ENCODE measurements at regions not wholly inside any gene's neighbourhood (a gene's known extent, or its start where the extent isn't known, plus 50 kb on each side); places are given as distances from the start of the nearest gene placed in this dataset.

DNA sequence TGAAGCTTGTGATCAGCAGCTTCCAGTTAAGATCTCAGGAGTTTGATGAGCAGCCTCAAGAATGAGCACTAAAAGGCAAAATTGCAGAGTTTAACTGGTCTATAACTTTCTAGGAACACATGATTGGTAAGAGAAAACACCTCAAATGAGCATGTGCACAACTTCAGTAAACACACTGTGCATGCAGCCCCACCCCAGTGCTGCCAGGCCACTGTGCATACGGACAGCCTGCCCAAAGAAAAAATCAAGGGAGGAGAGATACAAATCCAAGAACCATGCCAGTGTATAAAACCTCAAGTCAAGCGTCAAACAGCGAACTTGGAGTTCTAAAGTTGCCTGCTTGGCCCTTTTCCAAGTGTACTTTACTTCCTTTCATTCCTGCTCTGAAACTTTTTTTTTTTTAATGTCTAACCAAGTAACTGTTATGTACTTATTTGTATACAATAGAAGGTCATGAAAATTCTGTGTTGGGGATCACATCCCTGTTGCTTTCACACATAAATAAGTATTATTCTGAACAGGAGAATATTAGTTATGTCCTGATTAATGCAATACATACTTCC is 125.6 kb upstream of the TSLP start:
- Histone ChIP-seq H2AFZ (ENCODE audit: low read length) (no peak overlapping the region), H2AK5ac (ENCODE audit: low read depth, low read length) (no peak overlapping the region), H3K27ac (ENCODE audit: low read depth, low read length) (no peak overlapping the region), H4K5ac (ENCODE audit: insufficient read length, low read depth, low read length) (no peak overlapping the region), H3K56ac (replicated peaks; ENCODE audit: insufficient read length, low read depth, low read length) (no peak overlapping the region), H2BK12ac (ENCODE audit: low read depth, low read length) (no peak overlapping the region), H2BK120ac (replicated peaks; ENCODE audit: low read depth, low read length) (no peak overlapping the region), H4K20me1 (replicated peaks in 1 of 2; ENCODE audit: control insufficient read depth in 1 of 2, insufficient read depth in 2 of 2, low read length in 2 of 2) (no peaks in the 10 kb centered on the region), H2BK5ac (ENCODE audit: low read depth, low read length) (no peak overlapping the region), H4K8ac (ENCODE audit: extremely low read depth, insufficient read depth, low read length) (no peak overlapping the region), H3K36me3 (ENCODE audit: control insufficient read depth in 2 of 4, insufficient read depth in 4 of 4, low read length in 3 of 4) (no peaks in the 10 kb centered on the region), H3K4ac (replicated peaks; ENCODE audit: insufficient read length, low read depth, low read length) (no peak overlapping the region), H3K4me3 (ENCODE audit: extremely low read depth in 1 of 4, insufficient read depth in 2 of 4, low read depth in 3 of 4, low read length in 4 of 4) (no peak overlapping the region), H4K91ac (replicated peaks; ENCODE audit: insufficient read length, low read length) (no peak overlapping the region), H3K79me1 (ENCODE audit: low read depth, low read length) (no peaks in the 10 kb centered on the region), H2BK20ac (ENCODE audit: low read length) (no peak overlapping the region), H3K9ac (replicated peaks in 1 of 4; ENCODE audit: extremely low read depth in 1 of 4, low read depth in 3 of 4, low read length in 3 of 4) (no peak overlapping the region), H3K14ac (ENCODE audit: insufficient read length) (no peak overlapping the region), H2BK15ac (ENCODE audit: low read length) (no peak overlapping the region), H3K4me1 (replicated peaks in 1 of 4; ENCODE audit: control insufficient read depth in 3 of 4, insufficient read depth in 4 of 4, low read length in 3 of 4) (no peaks in the 10 kb centered on the region), H3K23ac (ENCODE audit: insufficient read length) (no peak overlapping the region), H3K27me3 (replicated peaks in 1 of 4; ENCODE audit: control insufficient read depth in 3 of 4, extremely low read depth in 1 of 4, insufficient read depth in 3 of 4, low read length in 3 of 4) (no peaks in the 10 kb centered on the region), H3K18ac (ENCODE audit: extremely low read depth, low read length) (no peak overlapping the region), H3K4me2 (ENCODE audit: insufficient read depth in 1 of 2, low read depth in 2 of 2, low read length in 2 of 2) (no peak overlapping the region), H3K23me2 (ENCODE audit: low read depth, low read length) (no peaks in the 10 kb centered on the region), H3K79me2 (ENCODE audit: control insufficient read depth in 1 of 2, insufficient read depth in 2 of 2, low read length in 2 of 2) (no peaks in the 10 kb centered on the region), H3K9me3 (ENCODE audit: insufficient read depth in 2 of 2, low read depth in 1 of 2, low read length in 1 of 2) (no peaks in the 10 kb centered on the region)
- POLR2A ChIA-PET (ENCODE audit: partially characterized antibody) = no interaction called here
- no peak for FAIRE-seq
- DNase-seq (ENCODE audit: low read depth in 1 of 2, low spot score in 2 of 2) = no peak
- CTCF ChIA-PET (ENCODE audit: partially characterized antibody) = interaction anchor here (0.6 kb wide), 1 partner anchor 204 kb away, joined by 5 read pairs; no protein-coding TSS in a partner anchor
- 88% methylated on average over 3 of the region's 3 CpGs; no CpG with 5 or more reads in 1 of the 2 experiments for WGBS, 2 experiments (ENCODE audit: extremely low coverage in 1 of 2, insufficient coverage in 1 of 2, insufficient read length in 1 of 2, insufficient replicate concordance in 2 of 2, low coverage in 1 of 2, low lambda C conversion rate in 2 of 2, missing lambda C conversion rate in 1 of 2)
- TF ChIP-seq POLR2AphosphoS5 (IDR thresholded peaks at IDR 0.05; ENCODE audit: low read depth, low read length) (no peak), POLR2A (IDR thresholded peaks at IDR 0.05; ENCODE audit: control extremely low read depth in 1 of 2, low read depth in 2 of 2, low read length in 2 of 2) (no peak), BACH1 (IDR thresholded peaks at IDR 0.05; ENCODE audit: low read length) (no peak), JUN (IDR thresholded peaks at IDR 0.05; ENCODE audit: low read depth, low read length) (no peak), CHD1 (IDR thresholded peaks at IDR 0.05; ENCODE audit: low read depth, low read length) (no peak), TAF7 (optimal IDR thresholded peaks at IDR 0.05; ENCODE audit: borderline replicate concordance, low read depth, low read length) (no peak), GABPA (IDR thresholded peaks at IDR 0.05; ENCODE audit: borderline replicate concordance, insufficient read depth, low read length) (no peak), ASH2L (IDR thresholded peaks at IDR 0.05; ENCODE audit: low read length) (no peak), EGR1 (IDR thresholded peaks at IDR 0.05; ENCODE audit: borderline replicate concordance, low read depth, low read length) (no peak), SAP30 (IDR thresholded peaks at IDR 0.05; ENCODE audit: insufficient read depth, insufficient replicate concordance, low read length) (no peak), NANOG (IDR thresholded peaks at IDR 0.05; ENCODE audit: insufficient read depth, low read depth, low read length, poor library complexity, severe bottlenecking) (no peak)
- TF ChIP-seq, protein P1, sequence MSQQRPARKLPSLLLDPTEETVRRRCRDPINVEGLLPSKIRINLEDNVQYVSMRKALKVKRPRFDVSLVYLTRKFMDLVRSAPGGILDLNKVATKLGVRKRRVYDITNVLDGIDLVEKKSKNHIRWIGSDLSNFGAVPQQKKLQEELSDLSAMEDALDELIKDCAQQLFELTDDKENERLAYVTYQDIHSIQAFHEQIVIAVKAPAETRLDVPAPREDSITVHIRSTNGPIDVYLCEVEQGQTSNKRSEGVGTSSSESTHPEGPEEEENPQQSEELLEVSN (IDR thresholded peaks at IDR 0.05) = no peak
- TF ChIP-seq, protein P2, sequence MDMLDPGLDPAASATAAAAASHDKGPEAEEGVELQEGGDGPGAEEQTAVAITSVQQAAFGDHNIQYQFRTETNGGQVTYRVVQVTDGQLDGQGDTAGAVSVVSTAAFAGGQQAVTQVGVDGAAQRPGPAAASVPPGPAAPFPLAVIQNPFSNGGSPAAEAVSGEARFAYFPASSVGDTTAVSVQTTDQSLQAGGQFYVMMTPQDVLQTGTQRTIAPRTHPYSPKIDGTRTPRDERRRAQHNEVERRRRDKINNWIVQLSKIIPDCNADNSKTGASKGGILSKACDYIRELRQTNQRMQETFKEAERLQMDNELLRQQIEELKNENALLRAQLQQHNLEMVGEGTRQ (IDR thresholded peaks at IDR 0.05; ENCODE audit: low read length) = no peak
